NCI-H2196 (cell line): ENCODE measurements at regions not wholly inside any gene's neighbourhood (a gene's known extent, or its start where the extent isn't known, plus 50 kb on each side); places are given as distances from the start of the nearest gene placed in this dataset.
A peak's percentile ranks its signal among the peaks of the same experiment; 100 is the strongest.
"Not testable (repeated sequence)": the region's sequence is repeated elsewhere in the genome, so short reads cannot be mapped to it uniquely, and the experiment has no call there.

Source experiments
- DNase-seq: peaks from one replicate; lab custom pipeline; 2025; ENCODE audit not compliant: unreplicated experiment; lab: John Stamatoyannopoulos, UW

- DNase-seq, result no peak
These were observed 136.5 kb upstream of the GPR12 start for GRCh38 chr13:26896986-26897668.

DNA sequence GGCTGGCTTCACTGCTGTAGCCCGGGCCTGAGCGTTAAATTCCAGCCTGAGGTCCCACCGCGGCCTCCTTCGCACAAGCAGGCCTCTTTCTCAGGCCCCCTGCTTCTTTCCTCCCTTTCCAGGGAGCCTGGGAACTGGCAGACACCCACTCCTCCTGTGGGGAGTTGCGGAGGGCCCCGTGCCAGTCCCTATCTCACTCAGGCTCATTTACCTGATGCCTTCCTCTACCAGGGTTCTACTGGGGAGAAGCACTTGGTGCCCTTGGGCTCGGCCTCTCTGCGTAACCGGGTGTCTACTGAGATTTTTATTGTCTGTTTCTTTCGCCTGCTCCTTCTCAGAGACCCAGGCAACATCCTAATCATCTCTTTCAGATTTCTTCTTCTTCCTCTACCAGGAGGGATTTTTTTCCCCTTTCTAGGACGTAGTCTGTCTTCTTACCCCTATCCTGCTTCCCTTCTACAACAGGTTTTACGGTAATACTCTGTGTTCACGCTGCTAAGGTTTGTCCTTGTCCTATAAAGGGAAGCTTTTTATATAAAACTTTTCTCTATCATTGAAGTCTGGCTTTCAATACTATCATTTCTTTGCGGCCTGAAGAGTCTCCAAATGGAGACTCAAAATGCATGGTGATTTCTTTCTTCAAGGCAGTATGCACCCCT, 135.4 kb upstream of the GPR12 start:
- DNase-seq, result no peak

DNA sequence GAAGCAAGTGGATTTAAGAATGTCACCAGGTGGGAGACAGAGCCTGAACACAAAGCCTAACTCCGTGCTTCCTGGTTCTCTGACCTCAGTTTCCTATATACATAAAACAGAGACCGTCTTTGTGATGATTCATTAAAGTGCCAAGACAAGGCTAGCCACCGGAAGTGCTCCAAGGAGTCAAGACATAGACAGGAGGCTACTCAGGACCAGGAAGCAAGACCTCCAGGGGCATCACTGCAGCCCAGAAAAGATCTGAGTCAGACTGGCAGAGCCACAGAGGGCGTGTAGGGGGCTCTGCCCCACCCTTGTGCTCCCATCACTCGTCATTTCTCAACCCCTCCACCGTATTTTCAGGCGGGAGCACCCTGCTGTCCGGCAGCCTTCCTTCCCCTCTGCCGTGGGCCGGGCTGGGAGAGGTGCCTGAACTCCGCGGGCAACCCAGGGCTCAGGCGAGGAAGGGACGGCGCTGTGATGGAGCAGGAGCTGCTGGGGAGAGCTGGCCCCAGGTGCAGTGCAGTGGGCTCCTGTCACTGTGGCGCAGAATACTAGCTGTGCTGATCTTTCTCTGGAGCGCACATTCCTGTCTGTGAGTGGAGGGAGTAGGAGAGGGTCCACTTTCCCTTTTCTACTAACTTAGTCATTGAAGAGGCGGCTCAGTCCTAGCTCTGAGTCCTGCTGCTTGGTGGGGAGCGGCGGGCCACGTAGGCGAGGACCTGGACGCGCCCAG, 134.7 kb upstream of the GPR12 start:
- no peak for DNase-seq

GRCh38 chr13:26888632-26889031, 128.0 kb upstream of the GPR12 start:
- DNase-seq, result no peak

GRCh38 chr13:26887594-26887993, 127.0 kb upstream of the GPR12 start:
- no peak for DNase-seq

DNA sequence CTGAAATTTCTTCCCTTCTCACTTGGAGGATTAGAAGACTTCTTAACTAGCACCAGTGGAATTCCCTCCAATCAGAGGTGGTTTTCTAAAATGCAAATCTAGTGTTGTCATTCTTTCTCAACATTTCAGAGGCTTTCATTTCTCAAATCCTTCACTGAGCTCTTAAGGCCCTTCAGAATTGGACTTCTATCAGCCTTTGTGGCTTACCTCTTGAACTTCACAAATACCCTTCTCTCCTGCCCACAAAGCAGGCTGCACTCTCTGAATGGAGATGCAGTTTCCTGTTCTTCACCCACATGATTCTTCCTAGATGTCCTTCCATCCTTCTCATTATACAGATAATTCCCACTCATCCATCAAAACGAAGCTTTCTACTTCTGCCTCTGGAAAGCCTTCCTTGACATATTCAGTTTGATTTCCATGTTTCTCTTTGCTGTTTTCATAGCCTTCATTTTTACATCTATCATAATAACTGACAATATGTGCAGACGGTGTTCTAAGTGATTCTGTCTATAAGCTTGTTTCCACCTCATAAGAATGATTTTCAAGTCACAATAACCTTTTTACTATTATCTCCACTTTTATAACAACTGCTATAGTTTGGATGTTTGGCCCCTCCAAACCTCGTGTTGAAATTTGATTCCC, 123.1 kb upstream of the GPR12 start:
- no peak for DNase-seq

GRCh38 chr13:26882731-26883130, 122.1 kb upstream of the GPR12 start:
- DNase-seq, result no peak

DNA sequence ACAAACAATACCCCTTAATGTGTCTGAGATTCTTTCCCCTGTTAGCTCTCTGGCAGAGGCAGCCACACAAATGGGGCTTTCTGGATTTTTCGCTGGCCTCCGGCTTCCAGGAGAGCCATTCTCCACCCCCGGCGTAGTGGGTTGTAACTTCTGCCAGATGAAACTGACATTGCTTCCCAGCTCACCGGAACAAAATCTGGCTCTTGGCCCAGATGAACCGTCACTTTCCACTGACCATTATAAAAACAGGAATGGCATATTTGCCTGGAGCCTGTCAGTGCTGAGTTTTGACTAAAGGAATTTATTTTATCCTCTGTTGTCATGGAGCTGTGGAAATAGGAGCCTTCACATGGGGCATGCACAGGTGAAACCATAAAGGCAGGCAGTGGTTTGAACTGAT, 120.6 kb upstream of the GPR12 start:
- DNase-seq, result peak; percentile 5

DNA sequence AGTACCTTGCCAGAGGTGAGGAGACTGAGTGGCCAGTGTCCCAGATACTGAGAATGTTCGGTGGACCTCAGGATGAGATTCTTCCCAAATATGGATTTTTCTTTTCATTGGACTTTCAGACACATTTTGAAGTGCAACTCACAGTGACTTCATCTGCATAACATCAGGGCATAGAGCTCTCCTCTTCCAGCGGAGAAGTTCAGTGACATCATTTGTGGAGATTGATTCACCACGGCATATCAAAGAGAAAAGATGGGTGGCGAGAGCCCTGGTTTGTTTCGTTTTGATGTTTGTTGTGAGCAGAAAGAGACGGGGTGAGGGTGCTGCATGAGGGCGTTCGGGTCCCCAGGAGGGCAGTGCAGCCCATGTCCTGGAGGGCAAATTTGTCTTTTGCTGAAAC, 120.1 kb upstream of the GPR12 start:
- DNase-seq, result no peak

- no peak for DNase-seq
These were observed 117.9 kb upstream of the GPR12 start for GRCh38 chr13:26878438-26878837.

DNA sequence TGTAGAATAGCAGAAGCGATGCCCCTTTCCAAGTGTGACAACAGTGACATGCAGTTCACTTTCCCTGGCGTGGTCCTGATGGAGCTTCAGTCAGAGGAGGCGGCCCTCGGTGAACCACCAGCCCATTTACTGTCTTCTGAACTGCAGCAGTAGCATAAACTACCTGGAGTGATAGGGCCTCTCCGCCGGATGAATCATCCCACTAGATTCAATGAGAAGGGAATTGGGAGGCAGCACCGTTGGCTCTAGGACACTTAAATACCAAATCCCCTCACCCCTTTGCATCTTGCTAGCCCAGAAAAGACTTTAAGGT, 112.8 kb upstream of the GPR12 start:
- DNase-seq, result no peak

DNA sequence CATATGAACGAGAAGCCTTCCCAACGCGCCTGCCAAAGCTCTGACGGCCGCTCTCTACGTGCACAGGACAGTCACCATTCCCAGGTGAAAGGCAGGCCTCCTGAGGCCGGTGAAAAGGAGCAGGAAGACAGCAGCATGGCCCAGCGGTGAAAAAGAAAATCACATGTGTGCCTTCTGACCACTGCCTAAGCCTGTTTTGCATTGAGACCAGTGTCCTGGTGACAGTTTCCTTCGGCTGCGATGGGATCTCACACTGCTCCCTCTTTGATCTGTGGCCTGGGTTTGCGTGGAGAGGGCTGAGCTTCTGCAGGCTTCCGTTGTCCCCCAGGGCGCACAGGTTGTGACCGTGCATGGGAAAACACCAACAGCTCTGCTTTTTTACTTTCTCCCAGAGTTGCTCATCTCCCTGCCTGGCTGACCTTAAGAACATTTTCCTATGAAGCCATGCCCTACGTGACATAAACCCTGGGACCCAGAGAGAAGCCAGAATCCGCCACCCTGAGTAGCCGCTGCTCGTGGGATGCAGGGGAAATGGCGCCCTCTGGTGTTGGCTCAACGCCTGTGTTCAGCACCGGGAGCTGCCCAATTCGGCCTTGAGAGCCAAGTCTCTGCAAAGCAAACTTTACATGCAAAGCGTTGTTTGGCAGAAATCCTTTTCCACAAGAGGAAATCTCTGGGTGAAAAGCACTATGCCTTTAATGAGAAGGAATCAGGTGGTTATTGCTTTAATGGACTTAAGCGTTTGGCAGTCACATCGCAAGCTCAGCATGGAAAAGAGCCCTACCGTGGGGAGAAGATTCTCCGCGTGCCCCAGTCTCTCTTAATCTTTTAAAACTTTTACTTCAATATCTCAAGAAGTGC, 112.2 kb upstream of the GPR12 start:
- DNase-seq, result peak; percentile 36

DNA sequence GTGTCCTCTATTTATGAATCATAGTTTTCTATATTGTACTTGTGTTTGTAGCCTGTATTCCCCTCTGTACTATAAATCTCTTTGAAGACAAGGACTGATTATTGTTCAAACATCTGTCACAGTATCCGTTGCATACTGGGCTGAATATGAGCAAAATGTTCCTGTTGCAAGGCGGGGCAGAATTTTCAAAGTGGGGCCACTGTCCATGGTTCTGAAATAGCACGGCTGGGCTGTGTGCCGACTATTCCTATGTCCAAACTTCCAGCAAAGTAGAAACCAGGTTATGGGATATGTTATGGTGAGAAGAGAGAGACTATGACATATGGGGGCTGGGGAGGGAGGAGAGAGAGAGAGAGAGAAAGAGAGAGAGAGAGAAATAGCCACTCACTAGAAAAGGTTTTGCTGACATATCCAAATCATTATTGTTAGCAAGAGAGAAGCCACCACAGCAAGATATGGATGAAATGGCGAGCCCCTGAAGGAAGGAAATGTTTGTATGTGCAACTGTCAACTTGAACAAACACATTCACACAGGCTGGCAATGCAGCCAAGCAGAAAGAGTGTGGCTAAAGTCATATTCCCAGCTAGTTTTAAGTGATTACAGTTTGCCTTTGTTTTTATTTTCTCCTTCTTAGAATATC, 107.0 kb upstream of the GPR12 start:
- DNase-seq, result no peak

GRCh38 chr13:26864576-26864975, 104.0 kb upstream of the GPR12 start:
- DNase-seq, result no peak

GRCh38 chr13:26861941-26862340, 101.4 kb upstream of the GPR12 start:
- no peak for DNase-seq

- no peak for DNase-seq
These were observed 95.3 kb upstream of the GPR12 start for GRCh38 chr13:26855921-26856320.

DNA sequence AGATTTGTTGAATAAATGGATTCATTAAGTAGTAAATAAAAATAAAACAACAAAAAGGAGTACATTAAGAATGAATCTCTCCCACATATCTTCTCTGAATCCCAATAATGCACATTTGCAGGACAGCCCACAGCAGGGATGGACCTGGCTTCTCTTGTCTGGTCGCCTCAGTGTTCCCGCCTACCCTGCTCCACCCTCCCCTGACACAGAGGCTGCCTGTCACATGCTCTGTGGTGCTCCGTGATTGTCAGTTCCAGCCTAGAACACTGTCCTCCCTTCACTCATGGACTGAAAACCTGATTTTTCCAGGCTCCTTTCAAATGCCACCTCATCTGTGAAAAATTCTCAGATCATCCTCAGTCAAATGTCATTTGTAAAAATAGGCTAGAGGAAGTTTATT, 94.5 kb upstream of the GPR12 start:
- no peak for DNase-seq

GRCh38 chr13:26853323-26853722, 92.7 kb upstream of the GPR12 start:
- DNase-seq, result no peak

DNA sequence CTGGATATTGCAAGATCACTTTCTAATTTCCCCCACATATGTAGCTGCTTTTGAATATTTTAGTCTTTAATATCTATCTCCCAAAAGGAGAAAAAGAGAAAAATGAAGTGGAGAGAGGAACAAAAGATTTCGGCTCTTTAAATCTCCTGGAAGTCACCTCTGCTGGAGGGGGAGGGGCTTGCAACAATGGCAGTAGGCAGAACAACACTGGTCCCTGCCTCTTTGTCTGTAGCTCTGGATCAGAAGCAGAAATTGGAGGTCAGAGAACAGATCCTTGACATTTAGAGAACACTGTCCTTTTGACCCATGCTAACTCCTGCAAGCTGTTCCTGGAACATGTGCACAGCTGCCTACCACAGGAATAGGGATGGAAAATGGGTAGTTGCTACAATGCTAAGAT, 86.7 kb upstream of the GPR12 start:
- DNase-seq, result no peak

- not testable (repeated sequence) for DNase-seq
These were observed 84.5 kb upstream of the GPR12 start for GRCh38 chr13:26845063-26845462.

- no peak for DNase-seq
These were observed 79.1 kb upstream of the GPR12 start for GRCh38 chr13:26839682-26840081.
